Small intestine (tissue), 7 donors: ENCODE measurements at regions not wholly inside any gene's neighbourhood (a gene's known extent, or its start where the extent isn't known, plus 50 kb on each side); places are given as distances from the start of the nearest gene placed in this dataset.
"Not testable (repeated sequence)": the region's sequence is repeated elsewhere in the genome, so short reads cannot be mapped to it uniquely, and the experiment has no call there.

ENCODE experiments used
- DNase-seq, 2 donors: peaks; one replicate each; pipeline versions ENCODE4 v3.0.0 to v3.0.0-alpha.2; 2013
- FAIRE-seq: peaks from 2 replicates; lab custom pipeline; 2012; peaks lifted over from hg19 to GRCh38; lab: Jason Lieb, UNC
- H3K27ac ChIP-seq, 3 donors: one replicate each; pipeline ENCODE4 v1.5.1; 2013; ENCODE audit warnings: low read length in 2 of 3, mild to moderate bottlenecking in 2 of 3, control low read depth in 1 of 3, inconsistent platforms in 1 of 3, low read depth in 1 of 3, moderate library complexity in 1 of 3
- H3K27me3 ChIP-seq, 3 donors: one replicate each; pipeline ENCODE4 v1.6.1; 2013; ENCODE audit warnings: low read length in 3 of 3, inconsistent platforms in 1 of 3; ENCODE audit not compliant: control insufficient read depth in 3 of 3, insufficient read depth in 3 of 3
- H3K36me3 ChIP-seq, 3 donors: one replicate each; pipeline ENCODE4 v1.6.1; 2013; ENCODE audit warnings: low read length in 3 of 3, inconsistent platforms in 1 of 3, low read depth in 1 of 3, mild to moderate bottlenecking in 1 of 3, moderate library complexity in 1 of 3; ENCODE audit not compliant: control insufficient read depth in 3 of 3, insufficient read depth in 2 of 3
- H3K4me1 ChIP-seq, 3 donors: one replicate each; pipeline ENCODE4 v1.6.1; 2013; ENCODE audit warnings: low read length in 2 of 3, inconsistent platforms in 1 of 3, low read depth in 1 of 3, mild to moderate bottlenecking in 1 of 3, moderate library complexity in 1 of 3; ENCODE audit not compliant: control insufficient read depth in 3 of 3, insufficient read depth in 2 of 3
- H3K4me3 ChIP-seq, 3 donors: one replicate each; pipeline ENCODE4 v1.5.1; 2013; ENCODE audit warnings: low read length in 3 of 3, control low read depth in 1 of 3, inconsistent platforms in 1 of 3, low read depth in 1 of 3, mild to moderate bottlenecking in 1 of 3, moderate library complexity in 1 of 3
- H3K9me3 ChIP-seq, 2 donors: one replicate each; pipeline ENCODE4 v1.6.1; 2013; ENCODE audit warnings: low read depth in 1 of 2, low read length in 1 of 2; ENCODE audit not compliant: control insufficient read depth in 2 of 2, insufficient read depth in 1 of 2
- WGBS, 3 donors: extraction: QIAGEN DNeasy Blood & Tissue Kit; methylation state at CpG; one replicate each; pipeline ENCODE4 v1.1.7; 2013; 5-methylcytosine and 5-hydroxymethylcytosine counted together
- donor health status: healthy with polysubstance abuse.
- donor health status: control.
- donor health status: control.
- donor health status: Bipolar disorder and iron deficiency.
- donor health status: healthy.

DNA sequence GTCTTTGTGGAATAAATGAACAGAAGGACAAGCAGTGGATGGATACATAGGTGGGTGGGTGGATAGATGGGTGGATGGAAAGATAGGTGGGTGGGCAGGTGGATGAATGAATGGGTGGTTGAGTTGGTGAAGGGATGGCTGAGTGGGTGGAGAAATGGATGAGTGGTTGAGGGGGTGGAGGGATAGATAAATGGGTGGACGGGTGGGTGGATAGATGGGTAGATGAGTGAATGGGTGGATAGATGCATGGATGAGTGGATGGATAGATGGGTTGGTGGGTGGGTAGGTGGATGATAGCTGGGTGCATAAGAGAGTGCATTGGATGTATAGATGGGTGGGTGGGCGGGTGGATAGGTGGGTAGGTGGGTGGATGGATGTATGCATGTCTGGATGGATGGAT lies 63.5 kb downstream of the UNC93B1 start:
- not testable (repeated sequence) for H3K27me3 ChIP-seq, H3K27ac ChIP-seq, H3K4me1 ChIP-seq, DNase-seq, H3K4me3 ChIP-seq, FAIRE-seq, H3K36me3 ChIP-seq, H3K9me3 ChIP-seq
- WGBS, 3 donors = 75 to 82% (median 77%) methylated on average over 2 of the region's 2 CpGs

DNA sequence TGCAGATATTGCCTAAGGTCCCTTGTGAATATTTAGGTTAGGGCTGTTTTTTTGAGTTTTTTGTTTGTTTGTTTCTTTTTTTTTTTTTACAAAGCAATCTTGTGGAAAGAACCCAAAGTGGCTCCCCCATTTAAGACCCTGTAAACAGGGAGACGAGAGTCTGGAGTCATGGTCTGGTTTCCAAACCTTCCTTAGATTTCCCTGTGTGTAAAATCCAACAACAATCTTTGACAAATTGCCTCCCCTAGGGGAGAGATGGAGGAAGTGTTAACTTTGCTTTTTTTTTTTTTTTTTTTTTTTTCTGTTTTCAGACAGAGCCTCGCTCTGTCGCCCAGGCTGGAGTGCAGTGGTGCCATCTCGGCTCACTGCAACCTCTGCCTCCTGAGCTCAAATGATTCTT lies 64.9 kb downstream of the UNC93B1 start:
- 12 to 18% (median 13%) methylated on average over 1 of the region's 4 CpGs for WGBS, 3 donors
- not testable (repeated sequence) for H3K27me3 ChIP-seq, DNase-seq, H3K27ac ChIP-seq, H3K4me3 ChIP-seq, H3K9me3 ChIP-seq, H3K4me1 ChIP-seq, FAIRE-seq, H3K36me3 ChIP-seq

DNA sequence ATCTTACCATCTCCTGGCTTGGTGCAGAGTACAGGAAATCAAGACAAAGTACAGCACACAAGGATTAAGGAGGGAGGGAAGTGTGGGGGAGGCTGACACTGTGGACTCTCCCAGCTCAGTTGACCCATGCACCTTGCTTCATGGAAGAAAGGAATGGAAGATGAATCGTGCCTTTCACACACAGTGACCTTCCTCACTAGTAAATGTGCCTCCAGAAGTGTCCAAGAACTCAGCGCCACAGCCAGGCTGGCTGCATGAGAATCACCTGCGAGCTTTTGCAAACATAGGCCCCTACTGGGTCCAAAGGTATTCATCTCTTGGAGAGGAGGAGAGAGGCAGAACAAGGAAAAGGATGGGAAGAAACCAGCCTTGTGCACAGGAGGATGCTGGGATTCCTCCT lies 65.5 kb downstream of the UNC93B1 start:
- WGBS, 3 donors = 11 to 48% (median 25%) methylated on average over 3 of the region's 3 CpGs
- not testable (repeated sequence) for H3K27me3 ChIP-seq, H3K9me3 ChIP-seq, H3K4me3 ChIP-seq, H3K36me3 ChIP-seq, H3K27ac ChIP-seq, FAIRE-seq, H3K4me1 ChIP-seq
- peak; percentile 48 to 49 for DNase-seq

DNA sequence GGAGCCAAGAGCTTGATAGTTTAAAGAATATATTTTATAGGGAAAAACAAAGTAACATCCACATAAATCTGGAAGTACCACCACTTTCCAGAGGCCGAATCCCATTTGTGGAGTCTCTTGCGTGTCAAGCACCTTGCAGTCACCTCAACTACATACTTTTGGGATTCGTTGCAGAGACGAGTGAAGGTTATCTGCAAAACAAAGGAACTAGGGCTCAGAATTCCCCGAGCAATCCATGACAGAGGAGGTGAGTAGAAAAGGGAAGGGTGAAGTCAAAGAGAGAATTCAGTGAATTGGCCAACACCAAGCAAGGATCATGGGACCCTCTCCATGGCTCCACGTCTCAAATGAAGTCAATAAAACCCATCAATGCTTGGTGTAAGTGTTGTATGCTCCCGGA lies 80.3 kb downstream of the UNC93B1 start:
- not testable (repeated sequence) for H3K4me3 ChIP-seq, H3K4me1 ChIP-seq, DNase-seq, H3K9me3 ChIP-seq, H3K27ac ChIP-seq, H3K27me3 ChIP-seq, FAIRE-seq, H3K36me3 ChIP-seq
- WGBS, 3 donors = 79 to 82% (median 79%) methylated on average over 7 of the region's 7 CpGs

DNA sequence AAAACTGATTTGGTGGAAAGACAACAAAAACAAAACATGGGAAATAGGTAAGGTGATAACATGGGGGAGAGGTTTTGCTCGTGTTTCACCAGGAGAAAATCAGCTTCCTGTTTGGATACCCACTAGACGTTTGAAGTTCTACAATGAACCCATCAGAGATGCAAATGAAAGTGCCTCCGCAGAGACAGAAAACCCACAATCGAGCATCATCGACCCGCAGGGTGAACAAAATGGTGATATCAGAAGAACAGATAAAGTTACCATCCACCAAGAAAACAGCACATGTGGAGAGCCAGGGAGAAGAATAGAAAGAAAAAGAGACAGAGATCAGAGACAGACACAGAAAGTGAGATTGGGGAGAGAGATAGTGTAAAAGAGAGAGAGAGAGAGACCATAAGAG lies 83.4 kb downstream of the UNC93B1 start:
- not testable (repeated sequence) for DNase-seq, H3K27me3 ChIP-seq, H3K9me3 ChIP-seq, H3K36me3 ChIP-seq, H3K27ac ChIP-seq, H3K4me3 ChIP-seq, H3K4me1 ChIP-seq, FAIRE-seq
- 61 to 78% (median 74%) methylated on average over 5 to 6 of the region's 6 CpGs for WGBS, 3 donors

DNA sequence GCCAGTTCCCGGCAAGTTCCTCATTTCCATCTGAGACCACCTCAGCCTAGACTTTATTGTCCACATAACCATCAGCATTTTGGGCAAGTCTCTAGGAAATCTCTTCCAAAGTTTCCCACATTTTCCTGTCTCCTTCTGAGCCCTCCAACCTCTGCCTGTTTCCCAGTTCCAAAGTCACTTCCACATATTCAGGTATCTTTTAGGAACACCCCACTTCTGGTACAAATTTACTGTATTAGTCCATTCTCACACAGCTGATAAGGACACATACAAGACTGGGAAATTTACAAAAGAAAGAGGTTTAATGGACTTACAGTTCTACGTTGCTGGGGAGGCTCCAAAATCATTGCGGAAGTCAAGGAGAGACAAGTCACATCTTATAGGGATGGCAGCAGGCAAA lies 91.7 kb downstream of the UNC93B1 start:
- not testable (repeated sequence) for H3K36me3 ChIP-seq, H3K27me3 ChIP-seq, FAIRE-seq, DNase-seq, H3K27ac ChIP-seq, H3K4me1 ChIP-seq, H3K4me3 ChIP-seq
- H3K9me3 ChIP-seq = peaks cover 0 to 11% of the 10 kb centered on the region in 2 donors
- 94 to 99% (median 94%) methylated on average over 3 of the region's 3 CpGs for WGBS, 3 donors

DNA sequence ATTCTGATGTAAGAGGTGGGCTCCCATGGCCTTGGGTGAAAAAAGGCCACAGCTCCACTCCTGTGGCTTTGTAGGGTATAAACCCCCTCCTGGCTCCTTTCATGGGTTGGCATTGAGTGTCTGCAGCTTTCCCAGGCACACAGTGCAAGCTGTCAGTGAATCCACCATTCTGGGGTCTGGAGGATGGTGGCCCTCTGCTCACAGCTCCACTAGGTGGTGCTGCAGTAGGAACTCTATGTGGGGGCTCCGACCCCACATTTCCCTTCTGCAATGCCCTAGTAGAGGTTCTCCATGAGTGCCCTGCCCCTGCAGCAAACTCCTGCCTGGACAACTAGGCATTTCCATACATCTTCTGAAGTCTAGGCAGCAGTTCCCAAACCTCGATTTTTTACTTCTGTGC lies 92.7 kb downstream of the UNC93B1 start:
- H3K4me1 ChIP-seq, H3K36me3 ChIP-seq, H3K27me3 ChIP-seq, H3K4me3 ChIP-seq, FAIRE-seq, DNase-seq: not testable (repeated sequence)
- peak overlapping the region in 1 of 3 donors; percentile 20 for H3K27ac ChIP-seq
- 58 to 61% (median 58%) methylated on average over 2 of the region's 2 CpGs for WGBS, 3 donors
- peaks cover 0 to 11% of the 10 kb centered on the region in 2 donors for H3K9me3 ChIP-seq

DNA sequence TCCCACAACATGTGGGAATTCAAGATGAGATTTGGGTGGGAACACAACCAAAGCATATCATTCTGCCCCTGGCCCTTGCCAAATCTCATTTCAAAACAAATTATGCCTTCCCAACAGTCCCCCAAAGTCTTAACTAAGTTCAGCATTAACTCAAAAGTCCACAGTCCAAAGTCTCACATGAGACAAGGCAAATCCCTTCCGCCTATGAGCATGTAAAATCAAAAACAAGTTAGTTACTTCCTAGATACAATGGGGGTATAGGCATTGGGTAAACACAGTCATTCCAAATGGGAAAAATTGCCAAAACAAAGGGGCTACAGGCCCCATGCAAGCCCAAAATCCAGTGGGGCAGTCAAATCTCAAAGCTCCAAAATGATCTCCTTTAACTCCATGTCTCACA lies 93.1 kb downstream of the UNC93B1 start:
- not testable (repeated sequence) for H3K4me1 ChIP-seq, FAIRE-seq, H3K4me3 ChIP-seq, H3K36me3 ChIP-seq, H3K27me3 ChIP-seq
- DNase-seq = peak; percentile 11 to 37
- 27 to 66% (median 33%) methylated on average over 1 of the region's 1 CpG for WGBS, 3 donors
- Histone ChIP-seq H3K27ac (peak overlapping the region in 1 of 3 donors; percentile 20), H3K9me3 (peaks cover 0 to 11% of the 10 kb centered on the region in 2 donors)

DNA sequence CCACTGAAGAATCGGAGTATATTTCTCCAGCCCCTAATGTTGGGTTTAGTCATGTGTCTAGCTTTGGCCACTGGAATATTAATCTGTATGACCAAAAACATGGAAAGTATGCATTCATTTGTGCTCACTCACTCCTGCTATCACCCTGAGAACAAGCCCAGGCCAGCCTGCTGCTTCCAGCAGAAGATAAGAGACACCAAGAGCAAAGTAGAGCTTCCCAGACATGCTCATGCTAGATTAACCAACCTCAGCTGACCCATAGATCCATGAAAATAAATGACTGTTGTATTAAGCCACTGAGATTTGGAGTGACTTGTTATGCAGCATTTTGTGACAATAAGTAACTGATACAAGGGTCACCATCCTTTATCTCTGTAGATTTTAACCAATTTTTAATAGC lies 96.9 kb downstream of the UNC93B1 start:
- not testable (repeated sequence) for FAIRE-seq, H3K4me1 ChIP-seq, H3K27me3 ChIP-seq, H3K36me3 ChIP-seq, H3K27ac ChIP-seq, DNase-seq, H3K4me3 ChIP-seq, H3K9me3 ChIP-seq
- WGBS, 3 donors = 20 to 100% methylated on average over 1 of the region's 1 CpG; no CpG with 5 or more reads in 1 of the 3 donors
